RCC 7860 (cell line): ENCODE measurements at regions not wholly inside any gene's neighbourhood (a gene's known extent, or its start where the extent isn't known, plus 50 kb on each side); places are given as distances from the start of the nearest gene placed in this dataset.
"Not testable (repeated sequence)": the region's sequence is repeated elsewhere in the genome, so short reads cannot be mapped to it uniquely, and the experiment has no call there.

Experiments
- DNase-seq: peaks from one replicate; pipeline ENCODE4 v3.0.0-alpha.2; 2015; ENCODE audit warnings: low spot score
- FAIRE-seq: peaks from 2 replicates; lab custom pipeline; 2012; peaks lifted over from hg19 to GRCh38; lab: Jason Lieb, UNC

- FAIRE-seq (no peak), DNase-seq (no peak)
Observed at GRCh38 chr17:34474706-34475105, 104.7 kb upstream of the TMEM132E start.

DNA sequence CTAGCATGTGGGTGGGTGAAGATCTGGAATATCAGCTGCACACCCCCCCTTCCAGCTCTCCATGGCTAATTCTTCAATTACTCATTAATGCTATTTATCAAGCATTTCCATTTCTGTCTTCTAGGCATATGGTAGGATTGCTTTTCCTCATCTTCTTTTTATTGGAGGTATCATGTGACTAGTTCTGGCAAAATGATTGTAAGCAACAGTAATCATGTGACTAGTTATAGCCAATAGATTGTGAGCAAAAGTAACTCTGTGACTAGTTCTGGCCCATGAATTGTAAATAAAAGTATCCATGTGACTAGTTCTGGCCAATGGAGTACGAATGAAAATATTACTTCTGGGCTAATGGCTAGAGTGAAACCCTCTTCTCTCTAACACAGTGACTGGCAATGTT lies 107.0 kb upstream of the TMEM132E start:
- no peak for FAIRE-seq
- DNase-seq, result no peak

DNA sequence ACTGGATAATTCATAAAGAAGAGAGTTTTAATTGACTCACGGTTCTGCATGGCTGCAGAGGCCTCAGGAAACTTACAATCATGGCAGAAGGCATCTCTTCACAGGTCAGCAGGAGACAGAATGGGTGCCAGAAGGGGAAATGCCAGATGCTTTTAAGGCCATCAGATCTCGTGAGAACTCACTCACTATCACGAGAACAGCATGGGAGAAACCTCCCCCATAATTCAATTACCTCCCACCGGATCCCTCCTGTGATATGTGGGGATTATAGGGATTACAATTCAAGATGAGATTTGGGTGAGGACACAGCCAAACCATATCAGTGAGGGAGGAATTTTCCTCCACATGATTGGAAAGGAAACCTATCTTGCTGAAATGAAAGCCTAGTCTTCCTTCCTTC lies 108.1 kb upstream of the TMEM132E start:
- DNase-seq, FAIRE-seq: not testable (repeated sequence)

GRCh38 chr17:34465789-34466188 lies 102.8 kb upstream of the CCL1 start:
- DNase-seq (no peak), FAIRE-seq (no peak)

GRCh38 chr17:34464812-34465211 lies 101.8 kb upstream of the CCL1 start:
- DNase-seq, result no peak
- FAIRE-seq, result no peak

DNA sequence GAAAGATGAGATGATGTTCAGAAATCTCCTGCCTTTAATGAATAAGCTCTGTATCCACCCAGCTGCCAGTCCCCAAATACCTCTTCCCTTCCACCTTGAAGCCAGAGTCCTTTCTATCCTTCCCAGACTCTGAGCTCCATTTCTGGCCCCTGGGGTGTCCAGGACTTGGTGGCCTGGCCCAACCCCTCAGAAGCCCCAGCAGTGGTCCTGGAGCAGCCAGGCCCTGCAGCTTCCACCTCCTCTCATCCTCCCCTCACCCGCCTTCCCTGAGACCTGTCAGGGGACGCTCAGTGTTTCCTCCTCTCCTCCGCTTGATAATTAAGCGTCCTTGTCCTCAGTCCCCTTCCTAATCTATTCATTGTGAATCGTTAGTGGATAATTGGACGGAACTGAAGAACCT lies 95.2 kb upstream of the CCL1 start:
- FAIRE-seq, result no peak

DNA sequence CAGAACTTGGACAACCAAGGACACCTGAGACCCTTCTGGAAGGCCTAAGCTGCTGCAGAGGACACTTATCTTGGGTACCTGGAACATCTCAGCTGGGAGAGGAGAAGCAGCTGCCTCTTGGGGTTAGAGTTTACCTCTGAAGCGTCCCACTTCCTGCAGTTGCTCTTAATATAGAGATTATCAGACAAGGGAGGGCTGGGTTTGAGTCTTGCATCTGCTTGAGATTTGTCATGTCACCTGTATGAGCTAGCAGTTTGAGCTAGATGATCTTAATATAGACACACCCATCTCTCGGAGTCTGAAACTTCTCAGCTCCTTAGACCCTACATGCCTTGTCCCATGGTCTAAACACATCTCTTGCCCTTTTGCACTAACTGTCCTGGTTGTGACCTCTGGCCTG lies 93.1 kb upstream of the CCL1 start:
- no peak for FAIRE-seq

More for the DNA sequence above, 95.2 kb upstream of the CCL1 start:
- DNase-seq, result no peak

DNA sequence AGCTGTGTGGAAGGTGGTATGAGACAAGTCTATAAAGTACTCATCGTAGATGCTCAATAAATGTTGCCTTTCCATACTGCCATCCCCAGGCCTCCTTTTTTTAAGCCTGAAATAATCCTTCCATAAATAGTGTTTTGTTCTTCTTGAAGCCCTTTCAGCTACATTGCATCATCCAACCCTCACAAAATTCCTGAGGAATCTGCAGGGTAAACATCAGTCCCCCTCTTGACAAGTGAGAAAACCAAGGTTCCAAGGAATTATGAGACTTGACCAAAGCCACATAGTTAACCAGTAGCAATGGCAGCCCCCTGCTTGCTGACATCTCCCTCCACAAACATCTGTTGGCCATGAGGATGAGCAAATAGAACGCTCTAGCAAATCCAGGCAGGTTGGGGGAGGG lies 89.7 kb upstream of the CCL1 start:
- no peak for FAIRE-seq
- no peak for DNase-seq

More for the DNA sequence above, 93.1 kb upstream of the CCL1 start:
- no peak for DNase-seq

- no peak for FAIRE-seq
- DNase-seq, result no peak
Observed at GRCh38 chr17:34451313-34451712, 88.3 kb upstream of the CCL1 start.

- FAIRE-seq, result no peak
- DNase-seq, result no peak
Observed at GRCh38 chr17:34447406-34447805, 84.4 kb upstream of the CCL1 start.

GRCh38 chr17:34445101-34445500 lies 82.1 kb upstream of the CCL1 start:
- FAIRE-seq, result no peak
- no peak for DNase-seq

DNA sequence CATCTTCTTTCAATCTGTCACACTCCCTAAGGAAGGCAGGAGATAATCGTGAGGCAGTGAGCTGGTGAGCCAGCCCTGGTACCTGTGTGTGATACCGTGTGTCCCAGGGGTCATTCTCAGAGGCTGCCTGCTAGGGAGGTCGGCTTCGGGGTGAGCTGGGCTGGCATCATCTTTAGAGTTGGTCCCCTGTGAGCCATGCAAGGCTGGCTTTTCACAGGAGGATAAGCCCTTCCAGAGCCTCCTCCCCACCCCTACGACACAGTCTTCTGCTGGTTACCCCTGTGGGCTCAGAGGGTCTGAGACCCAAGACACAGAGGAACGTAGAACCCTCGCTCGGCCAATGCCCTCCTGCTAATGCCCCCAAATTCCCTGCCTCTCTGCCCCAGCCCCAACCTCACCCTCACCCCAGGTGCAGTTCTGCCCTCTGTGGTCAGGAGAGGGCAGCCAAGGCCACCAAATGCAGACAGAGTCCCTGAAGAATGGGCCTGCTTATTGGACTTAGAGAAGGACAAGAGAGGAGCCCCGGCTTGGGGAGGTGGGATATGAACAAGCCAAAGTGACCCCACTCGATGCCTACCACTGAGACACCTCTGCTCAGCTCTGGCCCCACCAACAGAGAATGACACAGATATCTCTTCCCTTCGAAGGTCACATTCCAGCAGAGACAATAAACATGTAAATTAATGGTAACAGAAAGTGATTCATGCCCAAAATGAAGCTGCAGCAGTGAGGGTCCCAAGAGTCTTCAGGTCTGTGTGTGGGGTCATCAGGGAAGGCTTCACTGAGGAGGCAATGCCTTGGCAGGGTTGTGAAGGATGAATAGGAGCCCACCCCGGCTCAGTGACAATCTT lies 80.8 kb upstream of the CCL1 start:
- DNase-seq (no peak), FAIRE-seq (no peak)

- FAIRE-seq (no peak), DNase-seq (no peak)
Observed at GRCh38 chr17:34442387-34443111, 79.5 kb upstream of the CCL1 start.

- FAIRE-seq (no peak), DNase-seq (no peak)
Observed at GRCh38 chr17:34437188-34437587, 74.2 kb upstream of the CCL1 start.

DNA sequence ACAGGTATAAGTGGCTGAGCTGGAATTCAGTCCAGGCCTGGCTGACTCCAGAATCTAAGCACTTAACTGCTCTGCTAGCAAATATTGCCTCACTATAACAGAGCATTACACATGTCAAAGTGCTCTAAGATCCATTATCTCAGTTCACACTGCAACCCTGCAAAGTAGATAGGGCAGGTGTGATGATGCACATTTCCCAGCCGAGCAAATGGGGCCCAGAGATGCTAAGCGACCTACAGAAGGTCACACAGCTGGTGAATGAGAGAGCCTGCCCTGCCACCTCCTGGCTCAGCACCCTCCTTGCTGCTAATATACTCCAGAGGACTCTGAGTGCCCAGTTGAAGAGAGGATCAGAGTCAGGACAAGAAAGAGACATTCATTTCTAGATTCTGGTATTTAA lies 73.6 kb upstream of the CCL1 start:
- DNase-seq, result no peak
- FAIRE-seq, result no peak

- DNase-seq, result no peak
Observed at GRCh38 chr17:34435182-34435928, 72.3 kb upstream of the CCL1 start.

GRCh38 chr17:34434052-34434451 lies 71.0 kb upstream of the CCL1 start:
- DNase-seq, result no peak
- FAIRE-seq, result no peak

More at GRCh38 chr17:34435182-34435928, 72.3 kb upstream of the CCL1 start:
- FAIRE-seq, result no peak

GRCh38 chr17:34424814-34425491 lies 61.9 kb upstream of the CCL1 start:
- FAIRE-seq, result no peak
- no peak for DNase-seq

DNA sequence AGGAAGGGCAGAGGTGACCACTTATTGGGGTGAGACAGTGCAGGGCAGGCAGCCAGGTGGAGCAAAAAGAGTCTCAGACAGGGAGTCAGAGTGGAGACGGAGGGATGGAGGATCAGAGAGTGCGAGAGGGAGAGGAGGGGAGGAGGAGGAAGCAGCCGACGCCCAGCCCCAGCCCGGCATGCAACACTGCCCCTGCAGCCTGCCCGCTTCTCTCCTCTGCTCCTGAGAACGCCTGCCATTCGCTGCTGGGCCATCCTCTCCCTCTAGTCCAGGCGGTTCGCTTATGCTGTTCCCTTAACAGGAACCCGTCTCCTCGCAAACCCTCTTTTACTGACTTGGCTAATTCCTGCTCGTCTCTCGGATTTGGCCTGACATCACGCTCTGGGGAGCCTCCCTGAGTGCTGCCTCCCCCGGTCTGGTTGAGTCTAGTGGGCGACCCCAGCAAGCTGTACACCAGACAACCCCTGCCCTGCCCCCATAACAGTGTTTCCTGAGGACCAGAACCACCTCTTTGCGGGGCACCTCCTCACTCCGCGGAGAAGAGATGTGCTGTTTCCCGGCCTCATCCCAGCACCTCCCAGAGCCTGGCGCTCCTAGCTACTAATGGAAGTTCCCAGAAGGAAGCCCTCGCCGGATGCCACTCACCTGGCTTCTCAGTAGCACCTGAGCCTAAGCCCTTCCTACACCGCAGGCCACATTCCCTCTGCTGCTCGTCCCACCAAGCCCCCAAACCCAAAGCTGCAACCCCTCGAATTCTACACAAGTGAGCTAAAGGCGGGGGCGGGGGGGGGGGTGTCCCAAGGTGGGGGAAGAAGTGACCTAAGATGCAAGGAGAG lies 61.2 kb upstream of the CCL1 start:
- DNase-seq, result no peak
- no peak for FAIRE-seq

- DNase-seq, FAIRE-seq: not testable (repeated sequence)
Observed at GRCh38 chr17:34423315-34423714, 60.3 kb upstream of the CCL1 start.
